ENCODE measurements at regions not wholly inside any gene's neighbourhood (a gene's known extent, or its start where the extent isn't known, plus 50 kb on each side); places are given as distances from the start of the nearest gene placed in this dataset.

DNA sequence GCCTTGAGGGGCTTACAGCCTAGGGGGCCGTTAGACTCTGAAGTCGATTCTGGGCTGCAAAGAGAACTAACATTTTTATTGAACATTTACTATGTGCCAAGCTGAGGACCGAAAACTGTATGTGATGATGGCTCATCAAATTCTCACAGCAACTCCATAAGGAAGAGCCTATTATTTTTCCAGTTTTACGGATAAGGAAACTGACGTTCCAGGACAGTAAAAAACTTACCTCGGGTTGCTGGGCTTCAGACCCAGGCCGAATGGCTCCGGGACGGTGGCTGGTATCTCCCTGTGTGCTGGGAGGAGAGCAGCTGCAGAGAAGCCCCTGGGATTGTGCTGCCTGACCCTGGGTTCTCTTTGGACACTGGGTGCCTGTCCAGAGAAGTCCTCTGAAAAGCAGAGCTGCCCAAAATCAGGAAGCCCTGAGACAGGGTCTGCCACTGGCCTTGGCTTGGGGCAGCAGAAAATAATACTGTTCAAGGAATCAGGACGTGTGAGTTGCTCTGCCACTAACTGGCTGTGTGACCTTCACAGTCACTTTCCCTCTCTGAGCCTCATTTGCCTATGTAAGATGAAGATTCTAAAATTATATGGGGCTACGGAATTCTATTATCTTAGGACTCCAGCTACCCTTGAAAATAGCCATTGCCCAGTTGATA, 116.3 kb upstream of the CPEB4 start:
- intact Hi-C loops (cut with DNase I), result no loop called here
- ATAC-seq (no peak), DNase-seq (no peak)
- H3K27ac ChIP-seq, result peak overlapping the region in 1 of 2 donors; percentile 55
- H3K4me1 ChIP-seq, result peaks cover 0 to 29% of the 10 kb centered on the region in 2 donors
- no peak overlapping the region for H3K4me3 ChIP-seq
- H3K9me3 ChIP-seq, result no peaks in the 10 kb centered on the region
- TF ChIP-seq, protein P1, sequence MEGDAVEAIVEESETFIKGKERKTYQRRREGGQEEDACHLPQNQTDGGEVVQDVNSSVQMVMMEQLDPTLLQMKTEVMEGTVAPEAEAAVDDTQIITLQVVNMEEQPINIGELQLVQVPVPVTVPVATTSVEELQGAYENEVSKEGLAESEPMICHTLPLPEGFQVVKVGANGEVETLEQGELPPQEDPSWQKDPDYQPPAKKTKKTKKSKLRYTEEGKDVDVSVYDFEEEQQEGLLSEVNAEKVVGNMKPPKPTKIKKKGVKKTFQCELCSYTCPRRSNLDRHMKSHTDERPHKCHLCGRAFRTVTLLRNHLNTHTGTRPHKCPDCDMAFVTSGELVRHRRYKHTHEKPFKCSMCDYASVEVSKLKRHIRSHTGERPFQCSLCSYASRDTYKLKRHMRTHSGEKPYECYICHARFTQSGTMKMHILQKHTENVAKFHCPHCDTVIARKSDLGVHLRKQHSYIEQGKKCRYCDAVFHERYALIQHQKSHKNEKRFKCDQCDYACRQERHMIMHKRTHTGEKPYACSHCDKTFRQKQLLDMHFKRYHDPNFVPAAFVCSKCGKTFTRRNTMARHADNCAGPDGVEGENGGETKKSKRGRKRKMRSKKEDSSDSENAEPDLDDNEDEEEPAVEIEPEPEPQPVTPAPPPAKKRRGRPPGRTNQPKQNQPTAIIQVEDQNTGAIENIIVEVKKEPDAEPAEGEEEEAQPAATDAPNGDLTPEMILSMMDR (IDR thresholded peaks at IDR 0.05), result no peak
- no peaks in the 10 kb centered on the region for H3K36me3 ChIP-seq
- no peaks in the 10 kb centered on the region for H3K27me3 ChIP-seq

DNA sequence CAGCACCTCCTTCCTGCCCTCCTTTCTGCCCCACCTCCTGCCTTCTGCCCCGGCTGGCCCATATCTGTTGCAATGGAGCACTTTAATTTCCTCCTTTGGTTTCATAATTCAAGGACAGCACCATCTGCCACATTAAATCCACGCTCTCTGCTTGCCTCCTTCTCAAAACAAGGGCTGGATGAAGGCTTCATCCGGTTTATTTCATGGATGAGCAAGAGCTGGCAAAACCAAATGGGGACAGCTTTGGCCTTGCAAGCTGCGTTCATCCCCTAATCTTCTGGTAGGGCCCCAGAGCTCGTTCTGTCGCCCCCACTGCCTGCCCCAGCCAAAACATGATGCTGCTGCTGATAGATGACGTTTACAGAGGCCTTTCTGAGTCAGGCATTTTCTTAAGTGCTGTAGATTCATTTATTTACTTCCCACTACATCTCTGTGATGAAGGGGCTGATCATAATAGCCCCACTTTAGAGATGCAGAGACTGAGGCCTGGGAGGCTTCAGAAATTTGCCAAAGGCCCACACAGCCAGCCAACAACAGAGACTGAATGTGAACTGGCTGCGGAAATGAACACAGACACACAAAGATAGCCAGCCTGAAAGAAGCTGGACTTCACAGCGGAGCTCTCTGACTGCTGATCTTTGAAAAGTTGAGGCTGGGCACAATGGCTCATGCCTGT, 115.6 kb upstream of the CPEB4 start:
- H3K27me3 ChIP-seq, result no peaks in the 10 kb centered on the region
- H3K36me3 ChIP-seq, result no peaks in the 10 kb centered on the region
- peaks cover 0 to 33% of the 10 kb centered on the region in 2 donors for H3K4me1 ChIP-seq
- no peaks in the 10 kb centered on the region for H3K9me3 ChIP-seq
- ATAC-seq, result peak; percentile 14
- intact Hi-C loops (cut with DNase I), result no loop called here
- H3K27ac ChIP-seq, result peak overlapping the region in 1 of 2 donors; percentile 55
- no peak for DNase-seq
- TF ChIP-seq, protein P1 (IDR thresholded peaks at IDR 0.05), result no peak
- no peak overlapping the region for H3K4me3 ChIP-seq

DNA sequence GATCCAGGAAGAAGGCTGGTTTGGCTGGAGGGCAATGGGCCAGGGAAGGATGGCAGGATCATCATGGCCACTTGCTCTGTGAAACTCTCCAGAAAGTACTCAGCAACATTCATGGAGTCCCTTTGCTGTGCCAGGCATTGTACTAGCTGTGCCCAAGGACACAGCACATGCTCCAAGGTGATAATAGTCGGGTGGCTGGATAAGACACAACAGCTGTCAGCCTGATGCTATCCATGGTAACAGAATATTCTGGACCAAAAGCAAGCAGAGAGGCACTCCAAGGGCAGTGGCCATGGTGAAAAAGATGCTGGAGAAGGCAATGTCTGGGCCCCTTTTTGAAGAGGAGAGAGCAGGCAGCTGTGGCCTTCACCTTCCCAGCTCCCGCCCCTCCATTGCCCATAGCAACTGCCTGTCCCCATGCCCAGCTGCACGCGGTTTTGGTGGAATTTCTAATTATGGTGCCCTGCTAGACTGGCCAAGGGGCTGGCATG, 113.8 kb upstream of the CPEB4 start:
- no peaks in the 10 kb centered on the region for H3K27me3 ChIP-seq
- peaks cover 0 to 50% of the 10 kb centered on the region in 2 donors for H3K4me1 ChIP-seq
- TF ChIP-seq, protein P1 (IDR thresholded peaks at IDR 0.05), result no peak
- DNase-seq (no peak), ATAC-seq (no peak)
- no peak overlapping the region for H3K4me3 ChIP-seq
- no peaks in the 10 kb centered on the region for H3K9me3 ChIP-seq
- H3K36me3 ChIP-seq, result no peaks in the 10 kb centered on the region
- no peak overlapping the region for H3K27ac ChIP-seq
- intact Hi-C loops (cut with DNase I), result no loop called here

DNA sequence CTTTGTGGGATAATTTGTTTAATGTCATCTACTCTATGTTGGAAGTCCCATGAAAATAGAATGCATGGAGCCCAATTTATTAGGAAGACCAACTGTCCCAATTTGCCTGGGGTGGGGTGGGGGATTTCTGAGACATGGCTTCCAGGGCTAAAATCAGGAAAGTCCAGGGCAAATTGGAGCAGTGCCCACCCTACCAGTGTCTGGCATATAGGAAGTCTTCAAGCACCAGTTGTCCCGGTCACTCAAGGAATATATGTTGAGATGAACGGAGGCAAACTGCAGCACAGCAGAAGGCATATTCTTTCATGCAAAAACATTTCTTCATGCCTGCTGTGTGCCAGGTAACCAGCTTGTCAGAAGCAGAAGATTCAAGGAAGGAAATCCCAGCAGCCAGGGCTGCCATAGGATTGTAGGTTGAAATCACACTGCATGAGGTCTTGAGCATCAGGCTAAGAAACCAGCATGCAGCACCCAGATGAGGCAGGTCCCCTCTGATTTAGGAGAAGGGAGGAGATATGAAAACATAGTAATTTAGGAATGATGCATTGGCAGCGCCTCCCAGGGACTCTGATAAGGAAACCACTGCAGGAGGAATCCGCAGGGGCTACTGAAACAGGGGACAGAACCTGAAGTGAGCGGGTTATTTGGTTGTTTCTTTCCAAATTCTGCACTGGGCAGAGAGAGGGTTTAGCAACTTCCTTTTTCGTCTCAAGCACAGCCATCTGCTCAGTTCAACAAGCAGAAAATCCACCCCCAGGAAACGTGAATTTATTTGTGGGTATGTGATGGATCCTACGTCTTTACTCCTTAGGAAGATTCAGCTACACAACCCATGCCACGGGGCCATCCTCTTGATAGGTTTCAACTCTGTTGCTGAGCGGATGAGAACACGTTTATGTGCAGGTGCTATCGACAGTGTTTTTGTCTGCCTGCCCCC, 112.6 kb upstream of the CPEB4 start:
- DNase-seq, result no peak
- peaks cover 0 to 58% of the 10 kb centered on the region in 2 donors for H3K4me1 ChIP-seq
- intact Hi-C loops (cut with DNase I), result no loop called here
- no peak for ATAC-seq
- TF ChIP-seq, protein P1 (IDR thresholded peaks at IDR 0.05), result no peak
- no peak overlapping the region for H3K4me3 ChIP-seq
- no peaks in the 10 kb centered on the region for H3K27me3 ChIP-seq
- peak overlapping the region in 1 of 2 donors; percentile 90 for H3K27ac ChIP-seq
- no peaks in the 10 kb centered on the region for H3K9me3 ChIP-seq
- no peaks in the 10 kb centered on the region for H3K36me3 ChIP-seq

Measured in left lung (tissue), 4 donors.